ENCODE measurements at regions not wholly inside any gene's neighbourhood (a gene's known extent, or its start where the extent isn't known, plus 50 kb on each side); places are given as distances from the start of the nearest gene placed in this dataset.

GRCh38 chr14:53692451-53692850 is 264.2 kb downstream of the BMP4 start:
- Histone ChIP-seq H3K4me3 (ENCODE audit: control insufficient read depth in 2 of 3, extremely low read depth in 1 of 3, insufficient read depth in 2 of 3, low read depth in 1 of 3, low read length in 3 of 3) (no peak overlapping the region), H4K20me1 (ENCODE audit: control insufficient read depth, extremely low read depth, insufficient read depth, low read length) (no peaks in the 10 kb centered on the region), H3K27ac (ENCODE audit: control insufficient read depth, insufficient read depth, low read length) (no peak overlapping the region), H3K27me3 (ENCODE audit: control insufficient read depth, extremely low read depth, insufficient read depth, low read length) (no peaks in the 10 kb centered on the region), H3K79me2 (ENCODE audit: control insufficient read depth, insufficient read depth, low read length) (no peaks in the 10 kb centered on the region), H2AFZ (ENCODE audit: control insufficient read depth, low read length) (no peak overlapping the region), H3K36me3 (ENCODE audit: control insufficient read depth in 2 of 2, extremely low read depth in 1 of 2, insufficient read depth in 2 of 2, low read length in 2 of 2) (no peaks in the 10 kb centered on the region), H3K9me1 (ENCODE audit: control insufficient read depth, extremely low read depth, insufficient read depth, low read length) (no peaks in the 10 kb centered on the region), H3K9ac (ENCODE audit: control insufficient read depth, extremely low read depth, insufficient read depth, low read length) (no peak overlapping the region), H3K4me1 (ENCODE audit: control insufficient read depth, extremely low read depth, insufficient read depth, low read length) (no peaks in the 10 kb centered on the region), H3K4me2 (ENCODE audit: control insufficient read depth, extremely low read depth, insufficient read depth, low read depth, low read length) (no peak overlapping the region), H3K9me3 (ENCODE audit: control insufficient read depth, low read depth, low read length) (no peaks in the 10 kb centered on the region)
- no peak for TF ChIP-seq EZH2 (IDR thresholded peaks at IDR 0.05; ENCODE audit: low read length)
- TF ChIP-seq CTCF (optimal IDR thresholded peaks at IDR 0.05 in 1 of 3, IDR thresholded peaks at IDR 0.05 in 1 of 3, conservative IDR thresholded peaks at IDR 0.05 in 1 of 3; ENCODE audit: extremely low read depth in 1 of 3, insufficient read depth in 2 of 3, low read length in 3 of 3), result no peak
- DNase-seq (ENCODE audit: low read depth, low spot score), result no peak
- FAIRE-seq, result no peak
- dilution Hi-C loops (cut with MboI; ENCODE audit: extremely low pct_ligation_motif_present, low sequenced_read_pairs), result no loop called here

GRCh38 chr14:53683229-53683628 is 273.4 kb downstream of the BMP4 start:
- FAIRE-seq, result no peak
- DNase-seq (ENCODE audit: low read depth, low spot score), result no peak

More at GRCh38 chr14:53683229-53683628, 273.4 kb downstream of the BMP4 start:
- dilution Hi-C loops (cut with MboI; ENCODE audit: extremely low pct_ligation_motif_present, low sequenced_read_pairs), result no loop called here
- peaks cover 6% of the 10 kb centered on the region for H3K27me3 ChIP-seq (ENCODE audit: control insufficient read depth, extremely low read depth, insufficient read depth, low read length)
- no peaks in the 10 kb centered on the region for H3K36me3 ChIP-seq (ENCODE audit: control insufficient read depth in 2 of 2, extremely low read depth in 1 of 2, insufficient read depth in 2 of 2, low read length in 2 of 2)
- H3K9me3 ChIP-seq (ENCODE audit: control insufficient read depth, low read depth, low read length), result no peaks in the 10 kb centered on the region
- no peak overlapping the region for H3K9ac ChIP-seq (ENCODE audit: control insufficient read depth, extremely low read depth, insufficient read depth, low read length)
- H3K79me2 ChIP-seq (ENCODE audit: control insufficient read depth, insufficient read depth, low read length), result no peaks in the 10 kb centered on the region
- no peaks in the 10 kb centered on the region for H3K4me1 ChIP-seq (ENCODE audit: control insufficient read depth, extremely low read depth, insufficient read depth, low read length)
- H3K4me2 ChIP-seq (ENCODE audit: control insufficient read depth, extremely low read depth, insufficient read depth, low read depth, low read length), result no peak overlapping the region
- no peak overlapping the region for H3K27ac ChIP-seq (ENCODE audit: control insufficient read depth, insufficient read depth, low read length)
- H4K20me1 ChIP-seq (ENCODE audit: control insufficient read depth, extremely low read depth, insufficient read depth, low read length), result no peaks in the 10 kb centered on the region
- no peaks in the 10 kb centered on the region for H3K9me1 ChIP-seq (ENCODE audit: control insufficient read depth, extremely low read depth, insufficient read depth, low read length)
- H2AFZ ChIP-seq (ENCODE audit: control insufficient read depth, low read length), result no peak overlapping the region
- H3K4me3 ChIP-seq (ENCODE audit: control insufficient read depth in 2 of 3, extremely low read depth in 1 of 3, insufficient read depth in 2 of 3, low read depth in 1 of 3, low read length in 3 of 3), result no peak overlapping the region
- no peak for TF ChIP-seq CTCF (optimal IDR thresholded peaks at IDR 0.05 in 1 of 3, IDR thresholded peaks at IDR 0.05 in 1 of 3, conservative IDR thresholded peaks at IDR 0.05 in 1 of 3; ENCODE audit: extremely low read depth in 1 of 3, insufficient read depth in 2 of 3, low read length in 3 of 3)
- no peak for TF ChIP-seq EZH2 (IDR thresholded peaks at IDR 0.05; ENCODE audit: low read length)

Data from keratinocyte (primary cell).